ENCODE measurements at regions not wholly inside any gene's neighbourhood (a gene's known extent, or its start where the extent isn't known, plus 50 kb on each side); places are given as distances from the start of the nearest gene placed in this dataset.

DNA sequence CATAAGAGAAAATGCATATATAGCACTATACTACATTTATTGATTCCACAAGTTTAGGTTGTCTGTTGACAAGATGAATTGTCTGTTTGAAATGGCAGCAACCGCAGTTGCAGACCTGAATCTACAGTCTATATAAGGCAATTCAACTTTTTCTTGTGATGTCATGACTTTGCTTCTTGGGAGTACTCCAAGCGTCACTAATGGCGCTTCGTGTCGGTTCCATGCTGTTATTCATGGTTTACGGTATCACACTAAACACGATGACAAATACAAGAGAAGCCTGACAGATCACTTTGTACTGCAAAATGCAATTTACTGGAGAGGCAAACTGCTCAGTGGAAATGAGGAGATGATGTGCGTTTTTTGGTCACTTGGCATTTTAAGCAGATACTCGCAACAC, 280.3 kb upstream of the TCF21 start:
- Histone ChIP-seq H3K9me3 (replicated peaks; ENCODE audit: control insufficient read depth, insufficient read depth, low read length) (no peaks in the 10 kb centered on the region), H3K27ac (ENCODE audit: control insufficient read depth, insufficient read depth) (no peak overlapping the region), H4K20me1 (ENCODE audit: control insufficient read depth, insufficient read depth) (no peaks in the 10 kb centered on the region), H3K79me2 (ENCODE audit: control insufficient read depth, insufficient read depth, low read length) (no peaks in the 10 kb centered on the region), H3K36me3 (ENCODE audit: control insufficient read depth in 2 of 2, insufficient read depth in 2 of 2, low read length in 1 of 2) (no peaks in the 10 kb centered on the region), H2AFZ (ENCODE audit: control insufficient read depth, low read depth, low read length) (no peak overlapping the region), H3K27me3 (replicated peaks in 1 of 2; ENCODE audit: control insufficient read depth in 2 of 2, insufficient read depth in 2 of 2, low read length in 1 of 2) (no peaks in the 10 kb centered on the region), H3K4me1 (ENCODE audit: control insufficient read depth, insufficient read depth, low read length) (no peaks in the 10 kb centered on the region), H3K4me2 (ENCODE audit: control insufficient read depth, insufficient read depth) (no peak overlapping the region), H3K4me3 (no peak overlapping the region), H3K9ac (ENCODE audit: control insufficient read depth, insufficient read depth, low read length) (no peak overlapping the region)
- no TSS peak for BruUV-seq (replicated peaks)
- intact Hi-C loops (cut with micrococcal nuclease; ENCODE audit: unreplicated experiment): no loop called here
- ChIA-PET SMC1A (ENCODE audit: uncharacterized antibody, unreplicated experiment) (no interaction called here), POLR2A (no interaction called here), CTCF (no interaction called here), RAD21 (ENCODE audit: unreplicated experiment) (no interaction called here)
- no peak for TF ChIP-seq KLF5 (IDR thresholded peaks at IDR 0.05; ENCODE audit: partially characterized antibody)
- TF ChIP-seq BMI1 (IDR thresholded peaks at IDR 0.05; ENCODE audit: borderline replicate concordance): no peak
- TF ChIP-seq POU2F2 (IDR thresholded peaks at IDR 0.05; ENCODE audit: borderline replicate concordance, low read depth, low read length): no peak
- no peak for TF ChIP-seq IRF4 (IDR thresholded peaks at IDR 0.05; ENCODE audit: low read depth, low read length)
- no peak for TF ChIP-seq SMARCA5 (IDR thresholded peaks at IDR 0.05)
- TF ChIP-seq ATF7 (IDR thresholded peaks at IDR 0.05; ENCODE audit: low read depth): no peak
- TF ChIP-seq, protein P1, sequence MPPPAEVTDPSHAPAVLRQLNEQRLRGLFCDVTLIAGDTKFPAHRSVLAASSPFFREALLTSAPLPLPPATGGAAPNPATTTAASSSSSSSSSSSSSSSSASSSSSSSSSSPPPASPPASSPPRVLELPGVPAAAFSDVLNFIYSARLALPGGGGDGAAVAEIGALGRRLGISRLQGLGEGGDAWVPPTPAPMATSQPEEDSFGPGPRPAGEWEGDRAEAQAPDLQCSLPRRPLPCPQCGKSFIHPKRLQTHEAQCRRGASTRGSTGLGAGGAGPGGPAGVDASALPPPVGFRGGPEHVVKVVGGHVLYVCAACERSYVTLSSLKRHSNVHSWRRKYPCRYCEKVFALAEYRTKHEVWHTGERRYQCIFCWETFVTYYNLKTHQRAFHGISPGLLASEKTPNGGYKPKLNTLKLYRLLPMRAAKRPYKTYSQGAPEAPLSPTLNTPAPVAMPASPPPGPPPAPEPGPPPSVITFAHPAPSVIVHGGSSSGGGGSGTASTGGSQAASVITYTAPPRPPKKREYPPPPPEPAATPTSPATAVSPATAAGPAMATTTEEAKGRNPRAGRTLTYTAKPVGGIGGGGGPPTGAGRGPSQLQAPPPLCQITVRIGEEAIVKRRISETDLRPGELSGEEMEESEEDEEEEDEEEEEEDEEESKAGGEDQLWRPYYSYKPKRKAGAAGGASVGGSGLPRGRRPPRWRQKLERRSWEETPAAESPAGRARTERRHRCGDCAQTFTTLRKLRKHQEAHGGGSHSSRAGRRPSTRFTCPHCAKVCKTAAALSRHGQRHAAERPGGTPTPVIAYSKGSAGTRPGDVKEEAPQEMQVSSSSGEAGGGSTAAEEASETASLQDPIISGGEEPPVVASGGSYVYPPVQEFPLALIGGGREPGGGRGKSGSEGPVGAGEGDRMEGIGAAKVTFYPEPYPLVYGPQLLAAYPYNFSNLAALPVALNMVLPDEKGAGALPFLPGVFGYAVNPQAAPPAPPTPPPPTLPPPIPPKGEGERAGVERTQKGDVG (CRISPR knock-in tag; IDR thresholded peaks at IDR 0.05): no peak
- ATAC-seq (no peak), FAIRE-seq (no peak), DNase-seq (ENCODE audit: low read depth, low spot score) (no peak)
- in situ Hi-C loops (cut with MboI): no loop called here
- 73% methylated on average over 9 of the region's 9 CpGs for WGBS (ENCODE audit: insufficient coverage, insufficient replicate concordance, low lambda C conversion rate, missing lambda C conversion rate)
